ENCODE measurements at regions not wholly inside any gene's neighbourhood (a gene's known extent, or its start where the extent isn't known, plus 50 kb on each side); places are given as distances from the start of the nearest gene placed in this dataset.

GRCh38 chr2:228801451-228801850 is 469.6 kb downstream of the PID1 start:
- Histone ChIP-seq H3K36me3 (ENCODE audit: insufficient read depth, low read length) (no peaks in the 10 kb centered on the region), H3K4me3 (ENCODE audit: low read depth, low read length, poor library complexity, severe bottlenecking) (no peak overlapping the region), H3K4me1 (ENCODE audit: insufficient read depth, low read length, severe bottlenecking) (no peaks in the 10 kb centered on the region), H3K27ac (ENCODE audit: low read depth, low read length, poor library complexity, severe bottlenecking) (no peak overlapping the region), H3K4me2 (ENCODE audit: low read length) (no peak overlapping the region), H3K9me2 (ENCODE audit: low read depth, low read length) (no peaks in the 10 kb centered on the region), H3K79me2 (ENCODE audit: insufficient read depth, low read length) (no peaks in the 10 kb centered on the region), H2AFZ (ENCODE audit: low read length) (no peak overlapping the region), H3K27me3 (ENCODE audit: insufficient read depth, low read length) (no peaks in the 10 kb centered on the region), H4K20me1 (ENCODE audit: insufficient read depth, low read length) (no peaks in the 10 kb centered on the region), H3K9me3 (ENCODE audit: low read length) (no peaks in the 10 kb centered on the region), H3K9ac (ENCODE audit: low read length) (no peak overlapping the region), H3F3A (ENCODE audit: insufficient read depth, low read length) (no peaks in the 10 kb centered on the region)
- no peak for TF ChIP-seq CTCF (IDR thresholded peaks at IDR 0.05; ENCODE audit: low read length)
- no peak for TF ChIP-seq EZH2 (IDR thresholded peaks at IDR 0.05; ENCODE audit: borderline replicate concordance, low read length)

- no peaks in the 10 kb centered on the region for H4K20me1 ChIP-seq (ENCODE audit: insufficient read depth, low read length)
- TF ChIP-seq CTCF (IDR thresholded peaks at IDR 0.05; ENCODE audit: low read length) (no peak), EZH2 (IDR thresholded peaks at IDR 0.05; ENCODE audit: borderline replicate concordance, low read length) (no peak)
- no peaks in the 10 kb centered on the region for H3K79me2 ChIP-seq (ENCODE audit: insufficient read depth, low read length)
- no peak overlapping the region for H2AFZ ChIP-seq (ENCODE audit: low read length)
- H3K4me2 ChIP-seq (ENCODE audit: low read length), result no peak overlapping the region
- H3K27me3 ChIP-seq (ENCODE audit: insufficient read depth, low read length), result no peaks in the 10 kb centered on the region
- H3F3A ChIP-seq (ENCODE audit: insufficient read depth, low read length), result no peaks in the 10 kb centered on the region
- no peak overlapping the region for H3K4me3 ChIP-seq (ENCODE audit: low read depth, low read length, poor library complexity, severe bottlenecking)
- no peak overlapping the region for H3K27ac ChIP-seq (ENCODE audit: low read depth, low read length, poor library complexity, severe bottlenecking)
- H3K9me3 ChIP-seq (ENCODE audit: low read length), result no peaks in the 10 kb centered on the region
- no peaks in the 10 kb centered on the region; the same call in 1 of the 2 replicates for H3K9me2 ChIP-seq (ENCODE audit: low read depth, low read length)
- no peaks in the 10 kb centered on the region for H3K4me1 ChIP-seq (ENCODE audit: insufficient read depth, low read length, severe bottlenecking)
- no peaks in the 10 kb centered on the region for H3K36me3 ChIP-seq (ENCODE audit: insufficient read depth, low read length)
- H3K9ac ChIP-seq (ENCODE audit: low read length), result no peak overlapping the region
These were observed 471.9 kb downstream of the PID1 start for GRCh38 chr2:228799208-228799588.

GRCh38 chr2:228798458-228799207 is 472.5 kb downstream of the PID1 start:
- Histone ChIP-seq H3F3A (ENCODE audit: insufficient read depth, low read length) (no peaks in the 10 kb centered on the region), H3K4me2 (ENCODE audit: low read length) (no peak overlapping the region), H2AFZ (ENCODE audit: low read length) (no peak overlapping the region), H3K27me3 (ENCODE audit: insufficient read depth, low read length) (no peaks in the 10 kb centered on the region), H3K27ac (ENCODE audit: low read depth, low read length, poor library complexity, severe bottlenecking) (no peak overlapping the region), H3K79me2 (ENCODE audit: insufficient read depth, low read length) (no peaks in the 10 kb centered on the region), H3K9me2 (ENCODE audit: low read depth, low read length) (no peaks in the 10 kb centered on the region; the same call in 1 of the 2 replicates), H3K36me3 (ENCODE audit: insufficient read depth, low read length) (no peaks in the 10 kb centered on the region), H3K9ac (ENCODE audit: low read length) (no peak overlapping the region), H3K9me3 (ENCODE audit: low read length) (no peaks in the 10 kb centered on the region), H4K20me1 (ENCODE audit: insufficient read depth, low read length) (no peaks in the 10 kb centered on the region), H3K4me1 (ENCODE audit: insufficient read depth, low read length, severe bottlenecking) (no peaks in the 10 kb centered on the region), H3K4me3 (ENCODE audit: low read depth, low read length, poor library complexity, severe bottlenecking) (no peak overlapping the region)
- TF ChIP-seq EZH2 (IDR thresholded peaks at IDR 0.05; ENCODE audit: borderline replicate concordance, low read length), result no peak
- TF ChIP-seq CTCF (IDR thresholded peaks at IDR 0.05; ENCODE audit: low read length), result no peak
